SK-N-MC (cell line): ENCODE measurements at regions not wholly inside any gene's neighbourhood (a gene's known extent, or its start where the extent isn't known, plus 50 kb on each side); places are given as distances from the start of the nearest gene placed in this dataset.

Experiments
- EZH2 ChIP-seq: fragments of 200-600 bp; sonication (generic); IDR thresholded peaks from one replicate; pipeline ENCODE4 v1.6.1; 2017; ENCODE audit warnings: antibody characterized with exemption
- POLR2AphosphoS5 ChIP-seq: IDR thresholded peaks from 2 replicates; pipeline ENCODE4 v1.6.1; 2012; ENCODE audit warnings: mild to moderate bottlenecking, low read depth, low read length, borderline replicate concordance

DNA sequence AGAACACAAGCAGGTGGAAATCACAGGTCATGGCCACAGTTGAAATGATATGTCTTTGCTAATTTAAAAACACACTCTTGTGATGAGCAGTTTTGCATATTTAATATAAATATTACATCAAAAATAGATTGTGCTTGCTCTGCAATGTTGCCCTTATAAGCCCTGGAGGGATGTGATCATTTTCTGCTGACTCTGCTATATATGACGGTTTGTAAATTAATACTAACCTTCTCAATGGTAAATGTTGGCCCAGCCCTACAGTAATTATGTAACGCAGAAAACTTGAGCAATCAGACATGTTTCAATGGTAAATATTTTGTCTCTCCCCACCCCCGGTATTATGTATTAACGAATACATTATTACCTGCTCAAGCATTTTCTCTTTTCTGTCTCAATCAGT is 359.5 kb upstream of the CNTN6 start:
- TF ChIP-seq EZH2, result no peak
- no peak; the same call in 1 of the 2 replicates for TF ChIP-seq POLR2AphosphoS5
